ENCODE measurements at regions not wholly inside any gene's neighbourhood (a gene's known extent, or its start where the extent isn't known, plus 50 kb on each side); places are given as distances from the start of the nearest gene placed in this dataset.
"Not testable (repeated sequence)": the region's sequence is repeated elsewhere in the genome, so short reads cannot be mapped to it uniquely, and the experiment has no call there.

- DNase-seq (ENCODE audit: low read depth), result no peak
Measured at GRCh38 chr5:152107220-152107619, 182.6 kb upstream of the GLRA1 start.

DNA sequence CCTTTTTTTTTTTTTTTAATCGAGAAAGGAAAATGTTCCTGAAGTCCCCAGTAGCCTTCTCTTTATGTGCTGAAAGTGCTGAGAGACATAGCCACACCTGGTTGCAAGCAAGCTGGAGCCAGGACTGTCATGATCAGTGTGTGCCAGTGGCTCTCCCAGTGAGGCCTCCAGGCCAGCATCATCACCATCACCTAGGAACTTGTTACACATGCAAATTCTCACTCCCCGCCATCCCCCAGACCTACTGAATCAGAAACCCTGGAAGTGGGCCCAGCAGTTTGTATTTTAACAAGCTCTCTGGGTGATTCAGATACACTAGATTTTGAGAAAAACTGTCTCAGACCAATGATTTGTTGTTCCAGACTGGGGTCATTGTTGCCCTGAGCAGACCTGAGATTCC lies 181.9 kb upstream of the GLRA1 start:
- no peak for DNase-seq (ENCODE audit: low read depth)

- DNase-seq (ENCODE audit: low read depth), result no peak
Measured at GRCh38 chr5:152105085-152105484, 180.4 kb upstream of the GLRA1 start.

GRCh38 chr5:152104211-152104610 lies 179.6 kb upstream of the GLRA1 start:
- no peak for DNase-seq (ENCODE audit: low read depth)

DNA sequence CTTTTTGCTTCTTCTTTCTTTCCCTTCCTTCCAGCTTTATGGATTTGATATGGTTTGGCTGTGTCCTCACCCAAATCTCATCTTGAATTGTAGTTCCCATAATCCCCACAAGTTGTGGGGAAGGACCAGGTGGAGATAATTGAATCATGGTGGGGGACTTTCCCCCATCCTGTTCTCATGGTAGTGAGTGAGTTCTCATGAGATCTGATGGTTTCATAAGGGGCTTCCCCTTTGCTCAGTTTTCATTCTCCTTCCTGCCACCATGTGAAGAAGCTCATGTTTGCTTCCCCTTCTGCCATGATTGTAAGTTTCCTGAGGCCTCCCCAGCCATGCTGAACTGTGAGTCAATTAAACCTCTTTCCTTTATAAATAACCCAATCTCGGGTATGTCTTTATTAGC lies 178.3 kb upstream of the GLRA1 start:
- not testable (repeated sequence) for DNase-seq (ENCODE audit: low read depth)

DNA sequence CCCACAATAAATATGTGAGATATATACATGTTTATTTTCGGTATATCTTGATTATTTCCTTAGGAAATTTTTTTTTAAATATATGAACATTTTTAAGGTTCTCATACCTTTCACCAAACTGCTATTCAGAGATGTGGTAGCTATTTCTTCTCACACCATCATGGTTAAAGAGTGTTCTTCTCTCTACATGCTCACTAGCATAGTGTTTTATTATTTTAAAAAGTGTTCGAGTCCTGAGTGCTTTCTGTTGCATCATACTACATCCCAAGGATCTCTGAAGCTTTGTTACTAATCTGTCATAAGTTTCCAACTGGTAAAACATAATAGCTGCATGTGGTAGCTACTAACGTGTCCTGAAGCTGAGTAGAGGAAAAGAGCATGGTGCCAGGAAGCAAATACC lies 177.4 kb upstream of the GLRA1 start:
- DNase-seq (ENCODE audit: low read depth), result no peak

DNA sequence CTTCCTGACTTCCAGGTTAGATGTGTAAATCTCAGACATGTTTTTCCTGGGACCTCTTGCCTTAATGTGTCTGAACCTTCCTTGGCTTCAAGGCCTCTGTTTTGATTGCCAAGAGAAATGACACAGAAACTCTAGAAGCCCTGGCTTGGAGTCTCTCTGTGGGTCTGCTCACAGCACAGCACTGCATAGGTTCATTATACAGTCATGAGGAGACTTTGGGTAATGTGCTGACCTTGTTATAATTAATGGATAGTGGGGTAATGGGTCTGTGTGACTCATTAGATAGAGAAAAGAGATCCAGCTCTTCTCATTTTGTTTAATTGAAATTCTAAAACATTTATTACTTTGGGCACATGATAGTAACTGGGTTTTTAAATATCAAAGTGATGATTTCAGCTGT lies 175.8 kb upstream of the GLRA1 start:
- DNase-seq (ENCODE audit: low read depth), result no peak

DNA sequence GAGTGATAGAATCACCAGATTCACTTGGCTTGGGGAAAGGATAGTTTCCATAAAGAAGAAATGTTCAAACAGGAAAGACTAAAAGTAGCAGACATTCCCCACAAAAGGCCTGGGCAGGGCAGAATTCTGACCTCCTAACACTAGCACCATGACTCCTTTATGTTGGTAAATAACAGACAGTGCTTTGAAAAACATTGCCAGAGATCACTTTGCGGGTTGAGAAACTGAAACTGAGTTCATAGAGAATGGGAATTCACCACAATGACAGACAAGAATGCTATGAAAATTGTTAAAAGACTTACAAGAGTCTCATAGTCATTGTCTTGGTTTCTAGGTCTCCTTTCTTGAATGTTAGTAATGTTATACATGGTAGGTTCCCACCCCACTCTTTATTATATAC lies 172.5 kb upstream of the GLRA1 start:
- no peak for DNase-seq (ENCODE audit: low read depth)

GRCh38 chr5:152094716-152095115 lies 170.1 kb upstream of the GLRA1 start:
- DNase-seq (ENCODE audit: low read depth), result no peak

GRCh38 chr5:152094060-152094459 lies 169.4 kb upstream of the GLRA1 start:
- DNase-seq (ENCODE audit: low read depth), result no peak

DNA sequence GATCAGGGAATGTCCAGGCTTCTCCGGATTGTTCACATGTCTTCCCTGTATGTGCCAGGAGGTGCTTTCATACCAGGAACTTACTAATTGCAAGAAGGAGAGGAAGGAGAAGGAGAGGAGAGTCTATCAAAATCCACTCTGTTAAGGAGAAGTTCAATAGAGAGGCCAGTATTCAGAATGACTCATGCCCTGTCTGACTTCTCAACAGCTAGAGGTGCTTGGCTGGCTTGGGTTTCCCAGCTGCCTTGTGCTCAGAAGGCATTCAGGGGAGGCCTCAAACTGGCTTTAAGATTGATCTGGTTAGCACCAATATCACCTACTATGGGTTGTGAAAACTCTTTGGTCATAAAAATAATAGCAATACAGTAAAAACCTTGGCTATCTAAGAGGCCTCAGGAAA lies 167.9 kb upstream of the GLRA1 start:
- DNase-seq (ENCODE audit: low read depth), result no peak

GRCh38 chr5:152089644-152090043 lies 165.0 kb upstream of the GLRA1 start:
- no peak for DNase-seq (ENCODE audit: low read depth)

DNA sequence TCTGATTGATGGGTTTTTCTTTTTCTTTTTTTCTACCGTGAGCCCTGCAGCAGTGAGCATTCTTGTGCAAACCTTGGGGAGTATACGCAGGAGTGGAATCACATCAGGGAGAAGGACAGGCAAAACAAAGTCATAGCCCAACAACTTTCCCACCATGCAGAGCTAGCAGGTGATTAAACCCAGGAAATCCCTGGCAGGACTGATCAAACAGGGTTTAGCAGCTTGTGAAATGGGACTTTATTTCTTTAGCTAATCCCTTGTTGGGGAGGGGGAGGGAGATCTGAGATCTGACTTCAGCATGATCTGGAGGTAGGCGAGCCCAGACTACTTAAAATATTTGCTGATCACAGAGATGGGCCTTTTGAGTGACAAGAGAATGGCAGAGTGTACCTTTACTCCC lies 162.0 kb upstream of the GLRA1 start:
- no peak for DNase-seq (ENCODE audit: low read depth)

GRCh38 chr5:152084476-152084875 lies 159.8 kb upstream of the GLRA1 start:
- DNase-seq (ENCODE audit: low read depth), result no peak

- DNase-seq (ENCODE audit: low read depth), result no peak
Measured at GRCh38 chr5:152083231-152083630, 158.6 kb upstream of the GLRA1 start.

- no peak for DNase-seq (ENCODE audit: low read depth)
Measured at GRCh38 chr5:152072091-152072490, 147.4 kb upstream of the GLRA1 start.

GRCh38 chr5:152070591-152070990 lies 145.9 kb upstream of the GLRA1 start:
- DNase-seq (ENCODE audit: low read depth), result no peak

GRCh38 chr5:152066784-152067183 lies 142.1 kb upstream of the GLRA1 start:
- no peak for DNase-seq (ENCODE audit: low read depth)

DNA sequence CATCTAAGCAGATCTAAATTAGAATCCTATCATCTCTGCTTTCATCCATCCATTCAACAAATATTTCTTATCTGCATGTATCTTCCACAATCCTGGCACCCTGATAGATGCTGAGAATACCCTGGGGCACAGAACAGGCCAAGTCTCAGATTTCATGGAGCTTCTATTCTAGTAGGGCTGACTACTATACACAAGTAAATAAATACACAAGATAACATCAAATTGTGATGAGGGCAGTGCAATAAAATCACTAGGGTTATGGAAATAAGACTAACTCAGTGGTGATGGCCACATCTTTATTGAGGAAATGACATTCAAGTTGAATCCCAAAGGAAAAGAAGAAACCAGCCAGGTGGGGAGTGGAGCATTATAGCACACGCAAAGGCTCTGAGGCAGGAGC lies 138.4 kb upstream of the GLRA1 start:
- no peak for DNase-seq (ENCODE audit: low read depth)

DNA sequence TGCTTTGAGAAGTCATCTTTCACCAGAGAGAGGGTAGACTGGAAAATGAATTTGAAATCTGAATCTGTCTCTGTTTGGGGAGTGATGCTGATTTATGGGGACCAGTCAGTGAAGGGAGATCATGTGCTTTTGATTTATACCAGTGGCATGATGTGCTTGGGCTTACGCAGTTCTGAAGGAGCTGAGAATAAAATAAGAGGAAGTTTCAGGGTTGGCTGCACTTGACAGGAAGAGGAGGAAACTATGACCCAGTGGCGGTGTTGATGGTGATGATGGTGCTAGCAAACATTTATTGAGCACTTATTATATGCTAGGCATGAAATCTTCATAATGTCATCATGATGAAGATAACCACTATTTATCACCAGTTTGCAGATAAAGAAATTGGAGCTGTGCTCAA lies 136.4 kb upstream of the GLRA1 start:
- DNase-seq (ENCODE audit: low read depth), result no peak

DNA sequence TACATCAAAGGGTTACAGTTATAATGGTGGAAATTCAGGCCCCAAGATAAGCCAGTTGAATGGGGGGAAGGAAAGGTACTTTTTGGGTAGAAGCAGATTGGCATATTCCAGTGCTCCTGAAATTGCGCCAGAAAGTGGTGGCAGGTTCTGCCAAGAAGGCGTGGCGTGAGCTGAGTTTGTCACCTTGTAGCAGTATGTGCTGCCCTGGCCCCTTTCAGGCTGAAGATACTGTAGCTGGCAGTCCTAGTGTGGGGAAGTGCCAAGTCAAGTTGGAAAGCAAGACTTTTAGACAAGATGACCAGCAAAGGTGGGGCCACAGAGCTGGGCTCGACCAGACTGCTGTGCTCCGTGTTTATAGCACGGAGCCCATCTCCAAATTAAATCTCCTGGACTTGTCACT lies 133.6 kb upstream of the GLRA1 start:
- no peak for DNase-seq (ENCODE audit: low read depth)

GRCh38 chr5:152056931-152057330 lies 132.3 kb upstream of the GLRA1 start:
- DNase-seq (ENCODE audit: low read depth), result no peak

- DNase-seq (ENCODE audit: low read depth), result no peak
Measured at GRCh38 chr5:152052470-152052869, 127.8 kb upstream of the GLRA1 start.

- DNase-seq (ENCODE audit: low read depth), result no peak
Measured at GRCh38 chr5:152051499-152052454, 127.1 kb upstream of the GLRA1 start.
